Cerebellar nuclear complex (tissue), 1 donor: ENCODE measurements at regions not wholly inside any gene's neighbourhood (a gene's known extent, or its start where the extent isn't known, plus 50 kb on each side); places are given as distances from the start of the nearest gene placed in this dataset.
A peak's percentile ranks its signal among the peaks of the same experiment; 100 is the strongest.
"Not testable (repeated sequence)": the region's sequence is repeated elsewhere in the genome, so short reads cannot be mapped to it uniquely, and the experiment has no call there.

Experiments
- DNase-seq, 2 experiments: peaks; one replicate each; lab custom pipeline; 2025; lab: John Stamatoyannopoulos, UW

- no peak for DNase-seq
Observed at GRCh38 chr15:99485153-99485961, 80.4 kb upstream of the MEF2A start.

- DNase-seq = no peak
Observed at GRCh38 chr15:99485992-99486370, 79.8 kb upstream of the MEF2A start.

GRCh38 chr15:99486371-99487336 is 79.1 kb upstream of the MEF2A start:
- peak in 1 of 2 experiments; percentile 48 for DNase-seq

- DNase-seq = no peak
Observed at GRCh38 chr15:99487337-99487730, 78.5 kb upstream of the MEF2A start.

DNA sequence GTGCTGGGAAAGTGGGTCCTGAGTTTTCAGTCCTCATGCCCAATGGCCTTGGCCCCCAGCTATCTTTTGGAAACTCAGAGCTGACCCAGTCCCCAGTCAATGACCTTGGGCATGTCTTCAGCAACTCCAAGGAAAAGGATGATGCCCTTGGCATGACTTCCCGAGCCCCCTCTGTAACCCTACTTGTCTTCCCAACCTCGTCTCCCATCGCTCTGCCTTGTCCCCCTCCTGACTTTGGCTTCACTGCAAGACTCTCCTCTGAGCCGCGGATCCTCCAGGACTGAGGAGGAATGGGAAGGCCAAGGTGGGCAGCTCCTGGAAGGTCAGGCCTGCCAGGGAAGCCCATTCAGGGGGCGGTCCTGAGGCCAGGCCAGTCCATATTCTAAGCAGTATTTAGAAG is 73.5 kb upstream of the MEF2A start:
- DNase-seq = no peak

GRCh38 chr15:99492716-99493115 is 73.1 kb upstream of the MEF2A start:
- DNase-seq = no peak

- DNase-seq = no peak
Observed at GRCh38 chr15:99493461-99493860, 72.3 kb upstream of the MEF2A start.

- not testable (repeated sequence) for DNase-seq
Observed at GRCh38 chr15:99494536-99495233, 71.1 kb upstream of the MEF2A start.

DNA sequence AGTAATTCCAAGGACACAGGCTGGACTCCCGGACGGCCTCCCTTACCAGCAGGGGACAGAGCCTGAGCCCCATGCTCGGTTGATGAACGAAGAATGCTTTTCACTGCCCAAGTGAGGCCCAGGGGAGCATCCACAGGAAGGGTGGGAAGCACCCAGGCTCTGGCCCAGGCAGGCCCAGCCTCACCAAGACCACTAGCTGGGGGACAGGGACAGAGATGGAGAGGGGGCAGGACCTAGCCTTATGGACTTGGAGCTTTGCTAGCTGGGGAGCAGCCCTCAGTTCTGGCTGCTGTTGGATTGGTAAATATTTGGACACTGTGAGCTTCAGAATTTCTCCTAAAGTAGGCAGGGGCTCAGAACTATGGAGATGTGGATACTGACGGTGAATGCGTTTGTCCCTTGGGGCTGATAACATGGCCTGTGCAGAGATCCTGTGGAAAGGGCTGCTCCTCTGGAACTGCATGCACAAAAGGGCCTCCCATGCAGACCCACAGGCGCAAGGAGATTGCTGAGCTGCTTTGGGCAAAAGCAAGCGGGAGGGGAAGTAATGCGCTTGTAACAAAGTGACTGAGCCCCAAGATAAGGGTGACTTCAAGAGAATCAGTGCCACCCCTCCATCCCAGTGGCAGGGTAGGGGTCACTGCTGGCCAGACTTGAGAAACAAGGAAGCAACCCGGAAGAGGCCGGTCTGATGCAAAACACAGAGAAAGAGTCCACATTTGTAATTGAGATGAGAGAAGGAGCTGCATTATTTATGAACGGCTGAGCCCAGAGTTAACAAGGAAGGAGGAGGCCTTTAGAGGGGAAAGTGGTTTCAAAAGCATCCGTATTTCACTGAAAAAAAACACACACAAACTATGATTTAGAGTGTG is 70.1 kb upstream of the MEF2A start:
- DNase-seq = no peak

- no peak for DNase-seq
Observed at GRCh38 chr15:99496302-99496629, 69.5 kb upstream of the MEF2A start.

- DNase-seq = no peak
Observed at GRCh38 chr15:99502182-99502581, 63.6 kb upstream of the MEF2A start.

- DNase-seq = no peak
Observed at GRCh38 chr15:99502661-99503060, 63.1 kb upstream of the MEF2A start.

GRCh38 chr15:99503411-99503810 is 62.4 kb upstream of the MEF2A start:
- DNase-seq = no peak

DNA sequence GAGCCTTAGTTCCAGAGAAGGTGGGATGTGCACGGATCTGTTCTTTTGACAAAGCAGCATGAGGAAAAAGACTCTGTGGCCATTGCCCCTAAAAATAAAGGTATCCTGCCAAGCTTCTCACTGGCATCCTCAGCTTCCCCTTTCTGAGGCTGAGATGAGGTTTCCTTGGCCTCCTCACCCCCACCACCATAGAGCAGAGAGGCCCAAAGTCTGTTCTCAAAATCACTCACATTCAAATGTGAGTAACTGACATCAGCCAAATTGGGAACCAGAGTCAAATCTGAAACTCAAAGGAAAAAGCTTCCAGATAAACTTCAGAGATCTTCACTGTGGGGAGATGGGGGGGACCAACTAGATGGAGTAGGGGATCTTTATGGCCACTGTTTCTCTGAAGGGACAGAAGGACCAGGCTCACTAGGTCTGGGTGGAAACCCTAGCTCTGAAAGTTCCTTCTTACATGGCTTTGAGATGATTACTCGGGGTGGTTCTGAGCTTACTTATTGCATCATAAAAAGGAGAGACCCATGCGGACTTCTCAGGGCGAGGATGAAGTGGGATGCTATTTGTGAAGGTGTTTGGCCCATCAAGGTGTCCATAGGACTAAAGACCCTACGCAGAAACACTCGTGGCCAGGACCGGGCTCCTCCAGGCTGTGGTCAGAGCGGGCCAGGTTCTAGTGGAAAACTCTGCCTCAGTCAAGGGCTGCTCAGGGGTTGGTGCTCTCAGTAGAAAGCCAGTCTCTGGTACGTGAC is 61.5 kb upstream of the MEF2A start:
- no peak for DNase-seq

GRCh38 chr15:99504823-99505551 is 60.8 kb upstream of the MEF2A start:
- no peak for DNase-seq

- no peak for DNase-seq
Observed at GRCh38 chr15:99506399-99506798, 59.4 kb upstream of the MEF2A start.

DNA sequence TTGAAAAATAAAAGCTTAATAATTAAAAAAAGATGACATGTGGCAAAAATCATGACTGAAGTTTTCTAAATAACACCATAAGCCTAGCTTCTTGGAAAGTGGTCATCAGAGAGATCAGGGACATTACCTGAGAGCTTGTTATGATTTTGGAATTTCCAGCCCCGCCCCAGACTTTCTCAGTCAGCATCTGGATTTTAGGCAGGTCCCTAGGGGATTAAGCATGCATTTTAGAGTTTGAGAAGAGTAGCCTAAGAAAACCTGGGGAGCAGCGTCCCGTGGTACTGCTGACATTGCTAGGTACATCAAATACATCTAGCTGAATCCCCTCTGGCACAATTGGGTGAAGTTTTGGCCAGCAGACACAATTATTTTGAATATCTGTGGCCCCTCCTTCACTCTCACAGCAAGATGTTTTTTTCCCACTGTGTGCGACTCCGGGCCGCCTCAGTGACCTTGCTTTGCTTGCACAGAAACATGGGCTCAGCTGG is 58.7 kb upstream of the MEF2A start:
- no peak for DNase-seq

DNA sequence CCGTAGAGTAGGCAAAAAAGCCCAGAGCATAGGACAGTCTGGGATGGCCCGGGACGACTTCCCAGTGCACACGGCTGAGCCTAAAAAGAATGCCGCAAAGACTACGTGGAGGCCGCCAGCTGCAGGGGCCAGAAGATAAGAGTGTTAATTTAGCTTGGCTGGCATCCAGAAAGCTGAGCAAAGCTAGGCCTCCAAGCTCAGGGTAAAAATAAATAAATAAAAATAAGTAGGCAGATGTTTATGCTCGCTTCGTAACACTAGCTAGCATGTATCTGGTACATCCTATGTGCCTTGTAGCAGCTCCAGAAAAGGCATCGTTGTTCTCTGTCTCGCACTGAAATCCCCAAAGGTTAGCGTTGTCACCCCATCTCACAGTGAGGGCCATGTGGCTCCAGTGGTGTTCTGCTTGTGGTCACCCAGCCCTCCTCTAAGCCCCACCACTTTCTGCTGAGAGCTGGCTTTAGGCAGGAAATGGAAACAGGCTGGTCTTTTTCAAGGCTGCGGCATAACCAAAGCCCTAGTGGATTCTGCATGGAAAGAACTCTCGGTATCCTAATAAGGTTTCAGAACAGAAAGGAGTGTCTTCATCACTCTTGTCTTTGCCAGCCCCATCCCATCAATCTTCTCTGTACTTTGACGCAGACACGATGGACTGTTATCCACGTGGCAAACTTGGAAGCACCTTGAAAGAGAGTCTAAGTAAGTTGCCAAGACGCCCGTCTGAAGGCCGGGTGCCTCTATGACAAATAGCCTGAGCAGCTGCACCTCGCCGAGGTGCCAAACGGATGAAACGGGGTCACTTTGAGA is 58.1 kb upstream of the MEF2A start:
- DNase-seq = no peak

GRCh38 chr15:99508311-99508645 is 57.5 kb upstream of the MEF2A start:
- DNase-seq = no peak
